OCI-LY7 (cell line): ENCODE measurements at regions not wholly inside any gene's neighbourhood (a gene's known extent, or its start where the extent isn't known, plus 50 kb on each side); places are given as distances from the start of the nearest gene placed in this dataset.

Source experiments
- EZH2phosphoT487 ChIP-seq: fragments of 200-600 bp; sonication (generic); IDR thresholded peaks from 2 replicates; pipeline ENCODE4 v1.6.1; 2018; ENCODE audit warnings: low read depth, borderline replicate concordance, mild to moderate bottlenecking, mixed run types, antibody characterized with exemption, low read length, moderate library complexity, mixed read lengths
- TF ChIP-seq, protein P1 (sequence below): fragments of 200-600 bp; sonication (generic); conservative IDR thresholded peaks from 2 replicates; pipeline ENCODE4 v1.5.1; 2014; ENCODE audit warnings: mild to moderate bottlenecking, antibody characterized with exemption, low read length, moderate library complexity, mixed read lengths

DNA sequence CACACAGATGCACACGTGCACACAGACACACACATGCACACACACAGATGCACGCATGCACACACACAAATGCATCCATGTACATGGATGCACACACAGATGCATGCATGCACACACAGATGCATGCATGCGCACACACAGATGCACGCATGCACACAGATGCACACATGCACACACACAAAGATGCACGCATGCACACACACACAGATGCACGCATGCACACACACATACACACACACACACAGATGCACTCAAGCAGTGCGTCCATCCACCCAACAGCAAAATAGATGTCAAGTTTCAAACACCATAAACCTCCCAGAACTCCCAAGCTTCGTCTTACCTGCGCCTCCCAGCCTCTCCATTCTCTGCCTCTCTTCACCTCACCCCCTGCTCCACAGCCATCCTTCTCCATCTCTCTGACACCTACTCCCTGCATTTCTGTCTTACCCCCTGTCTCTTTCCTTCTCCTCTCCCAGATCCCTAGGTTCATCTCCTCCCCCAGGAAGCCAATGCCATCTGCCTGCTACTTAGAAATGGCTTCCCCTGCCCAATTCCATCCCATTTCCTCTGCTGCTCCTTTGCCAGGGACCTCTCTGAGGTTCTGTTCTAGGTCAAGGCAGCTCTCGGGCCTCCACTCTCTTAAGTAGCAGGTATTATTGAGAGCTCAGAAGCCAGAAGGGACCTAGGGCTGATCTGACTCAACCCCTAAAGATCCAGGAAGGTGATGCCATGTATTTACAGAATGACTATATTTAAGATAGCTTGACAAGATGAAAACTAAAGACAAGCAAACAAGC is 297.2 kb downstream of the MED10 start:
- TF ChIP-seq, protein P1, sequence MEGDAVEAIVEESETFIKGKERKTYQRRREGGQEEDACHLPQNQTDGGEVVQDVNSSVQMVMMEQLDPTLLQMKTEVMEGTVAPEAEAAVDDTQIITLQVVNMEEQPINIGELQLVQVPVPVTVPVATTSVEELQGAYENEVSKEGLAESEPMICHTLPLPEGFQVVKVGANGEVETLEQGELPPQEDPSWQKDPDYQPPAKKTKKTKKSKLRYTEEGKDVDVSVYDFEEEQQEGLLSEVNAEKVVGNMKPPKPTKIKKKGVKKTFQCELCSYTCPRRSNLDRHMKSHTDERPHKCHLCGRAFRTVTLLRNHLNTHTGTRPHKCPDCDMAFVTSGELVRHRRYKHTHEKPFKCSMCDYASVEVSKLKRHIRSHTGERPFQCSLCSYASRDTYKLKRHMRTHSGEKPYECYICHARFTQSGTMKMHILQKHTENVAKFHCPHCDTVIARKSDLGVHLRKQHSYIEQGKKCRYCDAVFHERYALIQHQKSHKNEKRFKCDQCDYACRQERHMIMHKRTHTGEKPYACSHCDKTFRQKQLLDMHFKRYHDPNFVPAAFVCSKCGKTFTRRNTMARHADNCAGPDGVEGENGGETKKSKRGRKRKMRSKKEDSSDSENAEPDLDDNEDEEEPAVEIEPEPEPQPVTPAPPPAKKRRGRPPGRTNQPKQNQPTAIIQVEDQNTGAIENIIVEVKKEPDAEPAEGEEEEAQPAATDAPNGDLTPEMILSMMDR, result no peak
- TF ChIP-seq EZH2phosphoT487, result no peak
